ENCODE measurements at regions not wholly inside any gene's neighbourhood (a gene's known extent, or its start where the extent isn't known, plus 50 kb on each side); places are given as distances from the start of the nearest gene placed in this dataset.

DNA sequence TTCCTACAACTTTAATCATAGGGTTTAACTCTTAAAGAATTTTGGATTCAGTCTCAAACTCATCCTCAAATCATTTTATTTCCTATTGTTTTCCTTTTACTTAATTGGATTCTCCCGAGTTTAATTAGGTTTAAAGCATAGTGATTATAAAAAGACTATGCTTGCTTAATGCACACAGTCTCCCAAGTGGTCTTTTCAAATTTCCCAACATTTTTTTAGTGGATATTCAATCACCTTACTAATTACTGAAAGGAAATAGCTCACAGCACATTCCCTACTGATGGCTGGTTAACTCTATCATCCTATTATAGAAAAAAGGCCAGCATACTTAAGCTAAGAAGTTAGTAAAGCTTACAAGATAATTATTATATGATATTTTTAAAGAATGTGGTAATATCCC lies 170.6 kb downstream of the PRDM9 start:
- TF ChIP-seq CTCF (IDR thresholded peaks at IDR 0.05) (no peak), POLR2A (IDR thresholded peaks at IDR 0.05) (no peak), POLR2AphosphoS5 (IDR thresholded peaks at IDR 0.05; ENCODE audit: insufficient read depth in 1 of 2, low read depth in 1 of 2) (no peak)
